K562 (cell line): ENCODE measurements at regions not wholly inside any gene's neighbourhood (a gene's known extent, or its start where the extent isn't known, plus 50 kb on each side); places are given as distances from the start of the nearest gene placed in this dataset.

ENCODE experiments used
- ETV6 ChIP-seq, 3 experiments: fragments of 150-350 bp in 1 of 3; sonication (generic) in 1 of 3; formaldehyde crosslinking in 1 of 3; IDR thresholded peaks; 2 replicates each; pipeline versions ENCODE4 v1.6.1 to v1.8.0; 2014 to 2022; ENCODE audit warnings: borderline replicate concordance in 2 of 3, low read depth in 2 of 3, antibody characterized with exemption in 1 of 3, low read length in 1 of 3, mild to moderate bottlenecking in 1 of 3, missing genetic modification reagents in 1 of 3
- YY1 ChIP-seq, 3 experiments: IDR thresholded peaks; 2 replicates each; pipeline ENCODE4 v1.6.1; 2011; ENCODE audit warnings: low read length in 2 of 3, mild to moderate bottlenecking in 2 of 3, moderate library complexity in 2 of 3, borderline replicate concordance in 1 of 3, control low read depth in 1 of 3, low read depth in 1 of 3; ENCODE audit not compliant: insufficient read depth in 3 of 3, insufficient replicate concordance in 2 of 3, control insufficient read depth in 1 of 3, insufficient read length in 1 of 3; ENCODE audit errors: extremely low read depth in 1 of 3
- ZBTB8A ChIP-seq: fragments of 450-650 bp; IDR thresholded peaks from 2 replicates; pipeline ENCODE4 v1.6.1; 2018; ENCODE audit warnings: mild to moderate bottlenecking, moderate library complexity; ENCODE audit not compliant: partially characterized antibody

- TF ChIP-seq YY1 (IDR thresholded peaks at IDR 0.05; ENCODE audit: borderline replicate concordance in 1 of 3, control insufficient read depth in 1 of 3, extremely low read depth in 1 of 3, insufficient read depth in 3 of 3, insufficient read length in 1 of 3, insufficient replicate concordance in 2 of 3, low read depth in 1 of 3, low read length in 2 of 3) (no peak), ZBTB8A (no peak), ETV6 (IDR thresholded peaks at IDR 0.05; ENCODE audit: borderline replicate concordance in 1 of 2, low read depth in 2 of 2, low read length in 1 of 2) (no peak), ETV6 (CRISPR knock-in tag; IDR thresholded peaks at IDR 0.05; ENCODE audit: borderline replicate concordance) (no peak)
Measured at GRCh38 chr9:74379718-74380117, 117.4 kb upstream of the RORB start.
